ENCODE measurements at regions not wholly inside any gene's neighbourhood (a gene's known extent, or its start where the extent isn't known, plus 50 kb on each side); places are given as distances from the start of the nearest gene placed in this dataset.

DNA sequence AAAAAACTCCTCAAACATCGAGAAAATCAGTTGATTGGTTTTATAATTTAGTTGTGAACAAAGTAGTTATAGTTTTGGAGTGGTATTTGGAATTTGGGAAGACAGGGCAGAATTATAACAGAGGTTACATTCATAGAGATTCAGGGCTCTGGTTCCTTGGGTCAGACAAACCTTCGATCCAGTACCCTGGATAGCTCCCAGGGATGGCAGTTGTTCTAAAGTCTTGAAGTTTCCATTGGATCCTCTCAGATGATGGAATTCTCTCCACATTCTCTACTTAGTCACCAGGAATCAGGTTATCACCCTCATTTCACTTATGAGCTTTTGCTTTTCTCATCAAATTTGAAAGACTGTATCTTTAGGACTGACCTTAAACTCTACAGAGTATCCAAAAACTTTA is 285.1 kb downstream of the CENPW start:
- Histone ChIP-seq H2BK120ac (ENCODE audit: low read depth, low read length) (no peak overlapping the region), H3K36me3 (ENCODE audit: control insufficient read depth in 1 of 2, insufficient read depth in 2 of 2, low read depth in 1 of 2, low read length in 2 of 2) (no peaks in the 10 kb centered on the region), H2AFZ (ENCODE audit: low read depth, low read length) (no peak overlapping the region), H2BK12ac (ENCODE audit: low read length in 2 of 2) (no peak overlapping the region), H3K18ac (ENCODE audit: low read depth in 1 of 2, low read length in 2 of 2) (no peak overlapping the region), H2BK5ac (ENCODE audit: low read depth, low read length, poor library complexity, severe bottlenecking) (no peak overlapping the region), H3K9ac (ENCODE audit: low read length) (no peak overlapping the region), H3K4me3 (ENCODE audit: insufficient read depth in 1 of 2, low read depth in 1 of 2, low read length in 2 of 2) (no peak overlapping the region), H4K91ac (ENCODE audit: low read length) (no peak overlapping the region), H2AK5ac (ENCODE audit: low read length, severe bottlenecking) (no peak overlapping the region), H3K27me3 (ENCODE audit: control insufficient read depth in 1 of 2, insufficient read depth in 1 of 2, low read length in 2 of 2) (no peaks in the 10 kb centered on the region), H3K4me2 (ENCODE audit: low read length, poor library complexity, severe bottlenecking) (no peak overlapping the region), H3K9me3 (ENCODE audit: control insufficient read depth, low read length) (no peaks in the 10 kb centered on the region), H3K4me1 (ENCODE audit: control insufficient read depth, insufficient read depth, low read depth, low read length) (no peaks in the 10 kb centered on the region), H3K14ac (ENCODE audit: low read length in 2 of 2) (no peak overlapping the region), H2BK15ac (ENCODE audit: low read depth, poor library complexity, severe bottlenecking) (no peak overlapping the region), H3K79me1 (replicated peaks; ENCODE audit: low read length, poor library complexity, severe bottlenecking) (no peaks in the 10 kb centered on the region), H3K23ac (ENCODE audit: low read length in 2 of 2) (no peak overlapping the region), H3K4ac (ENCODE audit: low read depth in 1 of 2, low read length in 2 of 2) (no peak overlapping the region), H3K27ac (ENCODE audit: low read length, poor library complexity, severe bottlenecking) (no peak overlapping the region), H4K8ac (ENCODE audit: low read length) (no peak overlapping the region)
- DNase-seq, result peak; percentile 47
- WGBS, result 75% methylated on average over 2 of the region's 2 CpGs

DNA sequence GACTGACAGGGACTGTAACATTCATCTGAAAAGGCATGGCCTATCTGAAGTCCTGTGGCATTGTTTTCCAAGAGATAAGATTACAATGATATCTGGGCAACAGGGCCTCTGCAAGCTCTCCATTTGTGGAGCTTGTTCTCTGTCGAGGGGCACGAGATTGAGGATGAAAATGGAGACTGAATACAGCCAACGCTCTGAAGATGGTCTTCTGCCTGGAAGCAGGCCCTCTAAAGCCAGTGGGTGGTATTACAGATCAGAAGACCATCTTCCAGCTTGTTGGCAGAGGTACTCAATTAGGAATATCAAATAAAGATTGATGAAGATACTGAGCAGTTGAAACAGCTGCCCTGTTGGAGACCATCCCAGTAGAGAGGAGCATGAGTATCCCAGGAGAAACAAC is 288.2 kb downstream of the CENPW start:
- H2BK5ac ChIP-seq (ENCODE audit: low read depth, low read length, poor library complexity, severe bottlenecking), result no peak overlapping the region
- H3K9me3 ChIP-seq (ENCODE audit: control insufficient read depth, low read length), result no peaks in the 10 kb centered on the region
- DNase-seq, result no peak
- no peak overlapping the region for H3K14ac ChIP-seq (ENCODE audit: low read length in 2 of 2)
- H3K4me2 ChIP-seq (ENCODE audit: low read length, poor library complexity, severe bottlenecking), result no peak overlapping the region
- H2BK15ac ChIP-seq (ENCODE audit: low read depth, poor library complexity, severe bottlenecking), result no peak overlapping the region
- no peak overlapping the region for H2BK120ac ChIP-seq (ENCODE audit: low read depth, low read length)
- H3K4ac ChIP-seq (ENCODE audit: low read depth in 1 of 2, low read length in 2 of 2), result no peak overlapping the region
- WGBS, result 83% methylated on average over 3 of the region's 3 CpGs
- H2AFZ ChIP-seq (ENCODE audit: low read depth, low read length), result no peak overlapping the region
- no peak overlapping the region for H3K23ac ChIP-seq (ENCODE audit: low read length in 2 of 2)
- no peak overlapping the region for H3K27ac ChIP-seq (ENCODE audit: low read length, poor library complexity, severe bottlenecking)
- H3K27me3 ChIP-seq (ENCODE audit: control insufficient read depth in 1 of 2, insufficient read depth in 1 of 2, low read length in 2 of 2), result no peaks in the 10 kb centered on the region
- no peak overlapping the region for H4K91ac ChIP-seq (ENCODE audit: low read length)
- no peaks in the 10 kb centered on the region for H3K79me1 ChIP-seq (replicated peaks; ENCODE audit: low read length, poor library complexity, severe bottlenecking)
- H4K8ac ChIP-seq (ENCODE audit: low read length), result no peak overlapping the region
- no peak overlapping the region for H3K9ac ChIP-seq (ENCODE audit: low read length)
- H3K4me1 ChIP-seq (ENCODE audit: control insufficient read depth, insufficient read depth, low read depth, low read length), result no peaks in the 10 kb centered on the region
- H3K18ac ChIP-seq (ENCODE audit: low read depth in 1 of 2, low read length in 2 of 2), result no peak overlapping the region
- no peak overlapping the region for H2BK12ac ChIP-seq (ENCODE audit: low read length in 2 of 2)
- H3K4me3 ChIP-seq (ENCODE audit: insufficient read depth in 1 of 2, low read depth in 1 of 2, low read length in 2 of 2), result no peak overlapping the region
- no peaks in the 10 kb centered on the region for H3K36me3 ChIP-seq (ENCODE audit: control insufficient read depth in 1 of 2, insufficient read depth in 2 of 2, low read depth in 1 of 2, low read length in 2 of 2)
- no peak overlapping the region for H2AK5ac ChIP-seq (ENCODE audit: low read length, severe bottlenecking)

GRCh38 chr6:126631363-126631762 is 291.4 kb downstream of the CENPW start:
- Histone ChIP-seq H2AFZ (ENCODE audit: low read depth, low read length) (no peak overlapping the region), H3K4ac (ENCODE audit: low read depth in 1 of 2, low read length in 2 of 2) (no peak overlapping the region), H2AK5ac (ENCODE audit: low read length, severe bottlenecking) (no peak overlapping the region), H3K9ac (ENCODE audit: low read length) (peak overlapping the region; percentile 84), H3K4me1 (ENCODE audit: control insufficient read depth, insufficient read depth, low read depth, low read length) (no peaks in the 10 kb centered on the region), H2BK12ac (ENCODE audit: low read length in 2 of 2) (no peak overlapping the region), H4K8ac (ENCODE audit: low read length) (no peak overlapping the region), H3K18ac (ENCODE audit: low read depth in 1 of 2, low read length in 2 of 2) (no peak overlapping the region), H2BK5ac (ENCODE audit: low read depth, low read length, poor library complexity, severe bottlenecking) (no peak overlapping the region), H3K14ac (ENCODE audit: low read length in 2 of 2) (no peak overlapping the region), H4K91ac (ENCODE audit: low read length) (no peak overlapping the region), H3K23ac (ENCODE audit: low read length in 2 of 2) (no peak overlapping the region), H3K4me2 (ENCODE audit: low read length, poor library complexity, severe bottlenecking) (no peak overlapping the region), H2BK15ac (ENCODE audit: low read depth, poor library complexity, severe bottlenecking) (no peak overlapping the region), H2BK120ac (ENCODE audit: low read depth, low read length) (no peak overlapping the region), H3K9me3 (ENCODE audit: control insufficient read depth, low read length) (no peaks in the 10 kb centered on the region), H3K27me3 (ENCODE audit: control insufficient read depth in 1 of 2, insufficient read depth in 1 of 2, low read length in 2 of 2) (no peaks in the 10 kb centered on the region), H3K4me3 (ENCODE audit: insufficient read depth in 1 of 2, low read depth in 1 of 2, low read length in 2 of 2) (no peak overlapping the region), H3K79me1 (replicated peaks; ENCODE audit: low read length, poor library complexity, severe bottlenecking) (no peaks in the 10 kb centered on the region), H3K36me3 (ENCODE audit: control insufficient read depth in 1 of 2, insufficient read depth in 2 of 2, low read depth in 1 of 2, low read length in 2 of 2) (no peaks in the 10 kb centered on the region), H3K27ac (ENCODE audit: low read length, poor library complexity, severe bottlenecking) (no peak overlapping the region)
- WGBS, result 13% methylated on average over 2 of the region's 2 CpGs
- peak; percentile 42 for DNase-seq

DNA sequence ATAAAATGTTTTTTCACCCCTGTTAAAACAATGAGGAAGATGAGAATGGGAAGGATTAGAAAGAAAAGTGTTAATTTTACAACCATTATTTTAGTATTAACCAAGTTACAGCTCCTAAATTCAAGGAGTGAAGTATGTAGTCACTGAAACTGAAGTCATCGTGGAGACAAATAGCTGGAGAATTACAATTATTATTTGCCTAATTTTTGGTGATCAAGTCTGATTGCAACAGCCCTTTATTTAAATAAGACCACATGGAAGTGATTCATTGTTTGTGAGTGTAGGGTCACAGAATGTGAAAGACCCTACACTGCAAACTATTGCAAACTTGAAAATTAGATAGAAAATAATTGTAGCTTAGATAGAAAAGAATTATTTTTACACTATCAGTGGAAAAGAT is 292.4 kb downstream of the CENPW start:
- Histone ChIP-seq H3K23ac (ENCODE audit: low read length in 2 of 2) (no peak overlapping the region), H3K4me1 (ENCODE audit: control insufficient read depth, insufficient read depth, low read depth, low read length) (no peaks in the 10 kb centered on the region), H3K4me3 (ENCODE audit: insufficient read depth in 1 of 2, low read depth in 1 of 2, low read length in 2 of 2) (no peak overlapping the region), H3K27ac (ENCODE audit: low read length, poor library complexity, severe bottlenecking) (no peak overlapping the region), H3K4me2 (ENCODE audit: low read length, poor library complexity, severe bottlenecking) (no peak overlapping the region), H2BK12ac (ENCODE audit: low read length in 2 of 2) (no peak overlapping the region), H3K18ac (ENCODE audit: low read depth in 1 of 2, low read length in 2 of 2) (no peak overlapping the region), H4K91ac (ENCODE audit: low read length) (no peak overlapping the region), H3K27me3 (ENCODE audit: control insufficient read depth in 1 of 2, insufficient read depth in 1 of 2, low read length in 2 of 2) (no peaks in the 10 kb centered on the region), H2BK15ac (ENCODE audit: low read depth, poor library complexity, severe bottlenecking) (no peak overlapping the region), H2AK5ac (ENCODE audit: low read length, severe bottlenecking) (no peak overlapping the region), H3K9ac (ENCODE audit: low read length) (peak overlapping the region; percentile 84), H3K14ac (ENCODE audit: low read length in 2 of 2) (no peak overlapping the region), H3K9me3 (ENCODE audit: control insufficient read depth, low read length) (no peaks in the 10 kb centered on the region), H2BK5ac (ENCODE audit: low read depth, low read length, poor library complexity, severe bottlenecking) (no peak overlapping the region), H4K8ac (ENCODE audit: low read length) (no peak overlapping the region), H3K4ac (ENCODE audit: low read depth in 1 of 2, low read length in 2 of 2) (no peak overlapping the region), H2AFZ (ENCODE audit: low read depth, low read length) (no peak overlapping the region), H2BK120ac (ENCODE audit: low read depth, low read length) (no peak overlapping the region), H3K79me1 (replicated peaks; ENCODE audit: low read length, poor library complexity, severe bottlenecking) (no peaks in the 10 kb centered on the region), H3K36me3 (ENCODE audit: control insufficient read depth in 1 of 2, insufficient read depth in 2 of 2, low read depth in 1 of 2, low read length in 2 of 2) (no peaks in the 10 kb centered on the region)
- DNase-seq, result no peak
- no CpG with 5 or more reads among the region's 1 CpG for WGBS

All from mesenchymal stem cell (in vitro differentiated cells and primary cell).